ENCODE measurements at regions not wholly inside any gene's neighbourhood (a gene's known extent, or its start where the extent isn't known, plus 50 kb on each side); places are given as distances from the start of the nearest gene placed in this dataset.

GRCh38 chr11:41659985-41660384, 200.5 kb upstream of the LRRC4C start:
- in situ Hi-C loops (cut with HindIII; ENCODE audit: low pct_unique_long_range_greater_than_20kb, low sequenced_read_pairs), result no loop called here
- peak; percentile 15 for DNase-seq (ENCODE audit: low read depth, low spot score)
- intact Hi-C loops (cut with micrococcal nuclease; ENCODE audit: unreplicated experiment), result no loop called here
- Histone ChIP-seq H3K36me3 (ENCODE audit: control insufficient read depth, insufficient read depth, low read length) (no peaks in the 10 kb centered on the region), H3K27ac (ENCODE audit: low read length) (no peak overlapping the region), H3K4me3 (ENCODE audit: low read depth in 2 of 2, low read length in 2 of 2) (peak overlapping the region in 1 of 2 experiments; percentile 17; a peak in 2 of 4 replicates), H3K27me3 (ENCODE audit: control insufficient read depth, insufficient read depth, low read length) (no peaks in the 10 kb centered on the region), H3K9me3 (ENCODE audit: control insufficient read depth, insufficient read depth, low read depth, low read length) (no peaks in the 10 kb centered on the region), H3K4me1 (ENCODE audit: control insufficient read depth, insufficient read depth, low read length) (no peaks in the 10 kb centered on the region)
- BruUV-seq (replicated peaks), result no TSS peak
- POLR2A ChIA-PET, result no interaction called here
- CTCF ChIA-PET, result interaction anchor here (0.6 to 1.1 kb wide), 2 partner anchors 30 to 41 kb away, joined by 3 to 4 read pairs; no protein-coding TSS in a partner anchor
- TF ChIP-seq POLR2AphosphoS5 (IDR thresholded peaks at IDR 0.05; ENCODE audit: low read depth, low read length) (no peak), TCF7L2 (IDR thresholded peaks at IDR 0.05; ENCODE audit: low read depth, low read length) (0 out of 2 replicates have a peak, but pooled peaks have one; percentile 43)
- peak; percentile 58 for ATAC-seq

GRCh38 chr11:41660585-41660984, 201.1 kb upstream of the LRRC4C start:
- CTCF ChIA-PET, result interaction anchor here (1.1 kb wide), 1 partner anchor 30 kb away, joined by 3 read pairs; no protein-coding TSS in a partner anchor
- ATAC-seq (no peak), DNase-seq (ENCODE audit: low read depth, low spot score) (no peak)
- intact Hi-C loops (cut with micrococcal nuclease; ENCODE audit: unreplicated experiment), result no loop called here
- no peaks in the 10 kb centered on the region for H3K9me3 ChIP-seq (ENCODE audit: control insufficient read depth, insufficient read depth, low read depth, low read length)
- BruUV-seq (replicated peaks), result no TSS peak
- in situ Hi-C loops (cut with HindIII; ENCODE audit: low pct_unique_long_range_greater_than_20kb, low sequenced_read_pairs), result no loop called here
- H3K27ac ChIP-seq (ENCODE audit: low read length), result no peak overlapping the region
- no peaks in the 10 kb centered on the region for H3K36me3 ChIP-seq (ENCODE audit: control insufficient read depth, insufficient read depth, low read length)
- no peak for TF ChIP-seq TCF7L2 (IDR thresholded peaks at IDR 0.05; ENCODE audit: low read depth, low read length)
- peak; percentile 56 for TF ChIP-seq CTCF (IDR thresholded peaks at IDR 0.05)
- TF ChIP-seq REST (IDR thresholded peaks at IDR 0.05; ENCODE audit: insufficient read depth in 1 of 2, low read depth in 2 of 2, low read length in 1 of 2), result no peak
- no peak for TF ChIP-seq POLR2AphosphoS5 (IDR thresholded peaks at IDR 0.05; ENCODE audit: low read depth, low read length)
- TF ChIP-seq SIN3A (IDR thresholded peaks at IDR 0.05; ENCODE audit: borderline replicate concordance, insufficient read depth, low read depth, low read length), result no peak
- no peaks in the 10 kb centered on the region for H3K4me1 ChIP-seq (ENCODE audit: control insufficient read depth, insufficient read depth, low read length)
- H3K27me3 ChIP-seq (ENCODE audit: control insufficient read depth, insufficient read depth, low read length), result no peaks in the 10 kb centered on the region
- POLR2A ChIA-PET, result no interaction called here
- H3K4me3 ChIP-seq (ENCODE audit: low read depth in 2 of 2, low read length in 2 of 2), result no peak overlapping the region

All from Panc1 (cell line).